ENCODE measurements at regions not wholly inside any gene's neighbourhood (a gene's known extent, or its start where the extent isn't known, plus 50 kb on each side); places are given as distances from the start of the nearest gene placed in this dataset.

DNA sequence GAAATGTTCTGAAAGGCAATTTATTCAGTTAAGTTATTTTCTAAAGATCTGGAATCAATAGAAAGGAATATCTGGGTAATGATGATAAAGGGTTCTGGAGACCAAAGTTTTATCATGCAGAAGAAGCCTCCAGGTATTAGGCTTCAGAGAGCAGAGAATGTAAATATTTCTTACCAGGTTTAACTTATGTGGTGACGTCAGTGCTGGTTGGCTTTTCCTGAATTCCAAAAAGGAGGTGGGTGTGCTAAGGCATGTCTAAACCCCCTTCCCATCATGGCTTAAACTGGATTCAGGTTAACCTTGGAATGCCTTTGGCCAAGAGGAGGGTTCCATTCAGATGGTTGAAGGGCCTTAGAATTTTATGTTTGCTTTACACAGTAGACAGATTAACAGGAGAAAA, 829.9 kb downstream of the NCAM2 start:
- TF ChIP-seq POLR2A (IDR thresholded peaks at IDR 0.05; ENCODE audit: control extremely low read depth in 1 of 2, low read depth in 2 of 2, low read length in 2 of 2) (no peak), GTF2F1 (IDR thresholded peaks at IDR 0.05; ENCODE audit: borderline replicate concordance, low read depth, low read length) (no peak)
- TF ChIP-seq, protein P1, sequence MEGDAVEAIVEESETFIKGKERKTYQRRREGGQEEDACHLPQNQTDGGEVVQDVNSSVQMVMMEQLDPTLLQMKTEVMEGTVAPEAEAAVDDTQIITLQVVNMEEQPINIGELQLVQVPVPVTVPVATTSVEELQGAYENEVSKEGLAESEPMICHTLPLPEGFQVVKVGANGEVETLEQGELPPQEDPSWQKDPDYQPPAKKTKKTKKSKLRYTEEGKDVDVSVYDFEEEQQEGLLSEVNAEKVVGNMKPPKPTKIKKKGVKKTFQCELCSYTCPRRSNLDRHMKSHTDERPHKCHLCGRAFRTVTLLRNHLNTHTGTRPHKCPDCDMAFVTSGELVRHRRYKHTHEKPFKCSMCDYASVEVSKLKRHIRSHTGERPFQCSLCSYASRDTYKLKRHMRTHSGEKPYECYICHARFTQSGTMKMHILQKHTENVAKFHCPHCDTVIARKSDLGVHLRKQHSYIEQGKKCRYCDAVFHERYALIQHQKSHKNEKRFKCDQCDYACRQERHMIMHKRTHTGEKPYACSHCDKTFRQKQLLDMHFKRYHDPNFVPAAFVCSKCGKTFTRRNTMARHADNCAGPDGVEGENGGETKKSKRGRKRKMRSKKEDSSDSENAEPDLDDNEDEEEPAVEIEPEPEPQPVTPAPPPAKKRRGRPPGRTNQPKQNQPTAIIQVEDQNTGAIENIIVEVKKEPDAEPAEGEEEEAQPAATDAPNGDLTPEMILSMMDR (IDR thresholded peaks at IDR 0.05; ENCODE audit: control extremely low read depth in 1 of 3, insufficient read depth in 1 of 3, low read depth in 1 of 3, low read length in 3 of 3): no peak

Measured in H1 (cell line).